ENCODE measurements at regions not wholly inside any gene's neighbourhood (a gene's known extent, or its start where the extent isn't known, plus 50 kb on each side); places are given as distances from the start of the nearest gene placed in this dataset.

DNA sequence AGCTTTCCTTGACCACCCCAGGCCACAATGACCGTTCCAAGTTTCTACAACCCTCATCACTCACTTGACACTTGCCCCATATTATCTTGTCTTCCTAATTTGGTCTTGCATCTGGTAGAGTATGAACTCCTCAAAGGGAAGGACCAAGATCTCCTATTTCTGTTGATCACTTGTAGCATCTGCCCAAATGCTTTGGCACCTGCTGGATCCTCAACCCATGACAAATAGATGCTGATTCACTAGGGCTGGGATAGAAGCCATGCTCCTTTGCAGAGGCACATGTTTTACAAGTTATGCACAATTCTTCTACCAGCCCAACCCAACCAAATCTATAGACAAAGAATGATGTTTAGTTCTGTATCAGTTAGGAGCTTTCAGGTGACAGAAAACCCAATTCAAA is 110.7 kb downstream of the UNC5CL start:
- no peaks in the 10 kb centered on the region for H3K36me3 ChIP-seq (ENCODE audit: control insufficient read depth in 2 of 2, extremely low read depth in 1 of 2, insufficient read depth in 2 of 2, low read length in 2 of 2)
- no peaks in the 10 kb centered on the region for H3K79me2 ChIP-seq (ENCODE audit: control insufficient read depth, insufficient read depth, low read length)
- H2AFZ ChIP-seq (ENCODE audit: low read depth, low read length) = no peak overlapping the region
- dilution Hi-C loops (cut with MboI; ENCODE audit: extremely low pct_ligation_motif_present, low sequenced_read_pairs) (no loop called here), intact Hi-C loops (cut with micrococcal nuclease) (no loop called here)
- peaks cover 2% of the 10 kb centered on the region for H3K4me1 ChIP-seq (ENCODE audit: control insufficient read depth, extremely low read depth, insufficient read depth, low read length)
- CTCF ChIA-PET = interaction anchor here (1.5 kb wide), 1 partner anchor 70 kb away, joined by 6 read pairs; no protein-coding TSS in a partner anchor
- no peak for DNase-seq (ENCODE audit: low read depth, low spot score)
- H3K9me1 ChIP-seq (replicated peaks; ENCODE audit: control insufficient read depth, extremely low read depth, insufficient read depth, low read length) = no peaks in the 10 kb centered on the region
- H3K9me3 ChIP-seq (replicated peaks; ENCODE audit: control insufficient read depth, insufficient read depth, low read length) = no peaks in the 10 kb centered on the region
- FAIRE-seq = no peak
- no peak overlapping the region for H3K27ac ChIP-seq (ENCODE audit: insufficient read depth, low read depth, low read length)
- TF ChIP-seq, protein P1, sequence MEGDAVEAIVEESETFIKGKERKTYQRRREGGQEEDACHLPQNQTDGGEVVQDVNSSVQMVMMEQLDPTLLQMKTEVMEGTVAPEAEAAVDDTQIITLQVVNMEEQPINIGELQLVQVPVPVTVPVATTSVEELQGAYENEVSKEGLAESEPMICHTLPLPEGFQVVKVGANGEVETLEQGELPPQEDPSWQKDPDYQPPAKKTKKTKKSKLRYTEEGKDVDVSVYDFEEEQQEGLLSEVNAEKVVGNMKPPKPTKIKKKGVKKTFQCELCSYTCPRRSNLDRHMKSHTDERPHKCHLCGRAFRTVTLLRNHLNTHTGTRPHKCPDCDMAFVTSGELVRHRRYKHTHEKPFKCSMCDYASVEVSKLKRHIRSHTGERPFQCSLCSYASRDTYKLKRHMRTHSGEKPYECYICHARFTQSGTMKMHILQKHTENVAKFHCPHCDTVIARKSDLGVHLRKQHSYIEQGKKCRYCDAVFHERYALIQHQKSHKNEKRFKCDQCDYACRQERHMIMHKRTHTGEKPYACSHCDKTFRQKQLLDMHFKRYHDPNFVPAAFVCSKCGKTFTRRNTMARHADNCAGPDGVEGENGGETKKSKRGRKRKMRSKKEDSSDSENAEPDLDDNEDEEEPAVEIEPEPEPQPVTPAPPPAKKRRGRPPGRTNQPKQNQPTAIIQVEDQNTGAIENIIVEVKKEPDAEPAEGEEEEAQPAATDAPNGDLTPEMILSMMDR (IDR thresholded peaks at IDR 0.05; ENCODE audit: extremely low read depth in 1 of 2, insufficient read depth in 1 of 2, low read depth in 1 of 2, low read length in 2 of 2) = no peak
- no peak for TF ChIP-seq MYC (IDR thresholded peaks at IDR 0.05; ENCODE audit: low read depth, low read length)
- TF ChIP-seq, protein P2, sequence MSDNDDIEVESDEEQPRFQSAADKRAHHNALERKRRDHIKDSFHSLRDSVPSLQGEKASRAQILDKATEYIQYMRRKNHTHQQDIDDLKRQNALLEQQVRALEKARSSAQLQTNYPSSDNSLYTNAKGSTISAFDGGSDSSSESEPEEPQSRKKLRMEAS (IDR thresholded peaks at IDR 0.05; ENCODE audit: insufficient read depth, insufficient read length) = no peak
- TF ChIP-seq GATA2 (IDR thresholded peaks at IDR 0.05; ENCODE audit: insufficient read depth, insufficient read length, low read depth, low read length) = no peak
- no peak for TF ChIP-seq FOS (IDR thresholded peaks at IDR 0.05; ENCODE audit: borderline replicate concordance, insufficient read depth, low read length)
- no peak for TF ChIP-seq JUN (IDR thresholded peaks at IDR 0.05; ENCODE audit: borderline replicate concordance, insufficient read depth, insufficient read length, low read depth)
- no peak for TF ChIP-seq POLR2AphosphoS5 (IDR thresholded peaks at IDR 0.05; ENCODE audit: insufficient read depth, low read depth, low read length)
- TF ChIP-seq EZH2 (IDR thresholded peaks at IDR 0.05; ENCODE audit: borderline replicate concordance, low read depth, low read length, severe bottlenecking) = no peak
- TF ChIP-seq POLR2A (IDR thresholded peaks at IDR 0.05; ENCODE audit: low read depth, low read length) = no peak
- H3K27me3 ChIP-seq (ENCODE audit: control insufficient read depth in 2 of 2, insufficient read depth in 2 of 2, low read length in 2 of 2) = peaks cover 0 to 3% of the 10 kb centered on the region in 2 experiments
- no peaks in the 10 kb centered on the region for H4K20me1 ChIP-seq (replicated peaks; ENCODE audit: control insufficient read depth, extremely low read depth, insufficient read depth, low read length)
- POLR2A ChIA-PET = no interaction called here
- BruUV-seq (replicated peaks) = no TSS peak
- H3K4me2 ChIP-seq (ENCODE audit: insufficient read depth, low read length) = no peak overlapping the region
- H3K9ac ChIP-seq (replicated peaks; ENCODE audit: extremely low read depth, insufficient read depth, low read length) = no peak overlapping the region
- H3K4me3 ChIP-seq (replicated peaks in 1 of 3; ENCODE audit: insufficient read depth in 1 of 3, low read depth in 1 of 3, low read length in 3 of 3) = no peak overlapping the region
